ENCODE measurements at regions not wholly inside any gene's neighbourhood (a gene's known extent, or its start where the extent isn't known, plus 50 kb on each side); places are given as distances from the start of the nearest gene placed in this dataset.

DNA sequence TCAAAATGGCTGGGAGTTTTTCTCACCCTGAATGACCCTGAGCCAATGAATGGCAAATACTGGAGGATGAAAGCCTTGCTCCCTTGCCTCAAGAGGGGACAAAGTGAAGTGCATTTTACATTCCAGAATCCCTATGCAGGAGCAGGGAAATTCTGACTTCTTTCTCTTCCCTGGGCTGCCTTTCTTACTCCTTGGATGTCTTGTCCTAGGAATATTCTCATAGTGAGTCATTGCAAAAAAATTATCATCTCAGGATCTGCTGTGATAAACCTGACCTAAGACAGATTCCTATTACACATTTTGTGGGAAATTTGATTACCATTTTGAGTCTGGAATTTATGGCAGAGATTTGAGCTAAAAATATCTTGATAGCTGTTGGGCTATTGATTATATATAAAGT is 199.9 kb downstream of the TMA16 start:
- TF ChIP-seq, protein P1, sequence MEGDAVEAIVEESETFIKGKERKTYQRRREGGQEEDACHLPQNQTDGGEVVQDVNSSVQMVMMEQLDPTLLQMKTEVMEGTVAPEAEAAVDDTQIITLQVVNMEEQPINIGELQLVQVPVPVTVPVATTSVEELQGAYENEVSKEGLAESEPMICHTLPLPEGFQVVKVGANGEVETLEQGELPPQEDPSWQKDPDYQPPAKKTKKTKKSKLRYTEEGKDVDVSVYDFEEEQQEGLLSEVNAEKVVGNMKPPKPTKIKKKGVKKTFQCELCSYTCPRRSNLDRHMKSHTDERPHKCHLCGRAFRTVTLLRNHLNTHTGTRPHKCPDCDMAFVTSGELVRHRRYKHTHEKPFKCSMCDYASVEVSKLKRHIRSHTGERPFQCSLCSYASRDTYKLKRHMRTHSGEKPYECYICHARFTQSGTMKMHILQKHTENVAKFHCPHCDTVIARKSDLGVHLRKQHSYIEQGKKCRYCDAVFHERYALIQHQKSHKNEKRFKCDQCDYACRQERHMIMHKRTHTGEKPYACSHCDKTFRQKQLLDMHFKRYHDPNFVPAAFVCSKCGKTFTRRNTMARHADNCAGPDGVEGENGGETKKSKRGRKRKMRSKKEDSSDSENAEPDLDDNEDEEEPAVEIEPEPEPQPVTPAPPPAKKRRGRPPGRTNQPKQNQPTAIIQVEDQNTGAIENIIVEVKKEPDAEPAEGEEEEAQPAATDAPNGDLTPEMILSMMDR (IDR thresholded peaks at IDR 0.05): no peak
- TF ChIP-seq POLR2A (IDR thresholded peaks at IDR 0.05): no peak

Measured in suprapubic skin (tissue), 3 donors.